Dedifferentiated amniotic fluid mesenchymal stem cell (primary cell): ENCODE measurements at regions not wholly inside any gene's neighbourhood (a gene's known extent, or its start where the extent isn't known, plus 50 kb on each side); places are given as distances from the start of the nearest gene placed in this dataset.
"Not testable (repeated sequence)": the region's sequence is repeated elsewhere in the genome, so short reads cannot be mapped to it uniquely, and the experiment has no call there.

ENCODE experiments used
- DNase-seq: peaks from one replicate; pipeline ENCODE4 v3.0.0-alpha.2; 2016; ENCODE audit errors: extremely low spot score

GRCh38 chr14:45976001-45976400 is 675.6 kb downstream of the RPL10L start:
- DNase-seq = no peak

DNA sequence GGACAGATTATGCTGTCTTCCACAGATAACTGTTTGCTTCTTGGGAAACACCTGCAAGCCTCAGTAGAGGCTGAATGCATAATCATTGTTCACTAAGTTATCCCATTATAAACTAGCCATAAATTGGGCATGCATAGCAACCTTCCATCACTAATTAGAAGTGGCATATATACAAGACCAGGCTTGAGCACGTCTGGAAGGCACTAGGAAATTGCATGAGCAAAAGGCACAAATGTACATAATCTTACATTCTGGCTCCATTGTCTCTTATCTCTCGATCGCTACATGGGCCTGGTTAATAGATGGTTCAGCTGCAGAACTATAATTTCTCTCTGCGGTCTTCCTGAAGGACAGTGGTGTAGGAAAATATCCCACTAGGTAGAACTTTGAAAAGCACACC is 679.2 kb downstream of the RPL10L start:
- no peak for DNase-seq

DNA sequence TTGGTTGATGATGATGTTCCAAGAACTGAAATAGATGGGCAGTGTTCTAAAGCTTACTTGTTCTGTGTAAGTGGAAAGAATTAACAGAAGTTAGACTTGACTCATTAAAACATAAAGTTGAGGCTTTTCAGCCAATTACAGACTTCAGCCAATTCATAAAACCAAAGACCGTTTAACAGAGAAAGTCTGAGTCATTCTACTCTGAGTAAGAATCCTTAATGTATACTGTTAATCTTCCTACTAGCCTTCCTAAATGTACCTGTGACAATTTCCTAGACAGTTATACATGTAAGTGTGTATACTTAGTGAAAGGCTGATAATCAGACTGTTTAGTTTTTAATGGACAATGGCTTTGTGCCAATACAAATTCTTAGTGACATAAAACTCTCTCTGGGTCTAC is 681.0 kb downstream of the RPL10L start:
- no peak for DNase-seq

DNA sequence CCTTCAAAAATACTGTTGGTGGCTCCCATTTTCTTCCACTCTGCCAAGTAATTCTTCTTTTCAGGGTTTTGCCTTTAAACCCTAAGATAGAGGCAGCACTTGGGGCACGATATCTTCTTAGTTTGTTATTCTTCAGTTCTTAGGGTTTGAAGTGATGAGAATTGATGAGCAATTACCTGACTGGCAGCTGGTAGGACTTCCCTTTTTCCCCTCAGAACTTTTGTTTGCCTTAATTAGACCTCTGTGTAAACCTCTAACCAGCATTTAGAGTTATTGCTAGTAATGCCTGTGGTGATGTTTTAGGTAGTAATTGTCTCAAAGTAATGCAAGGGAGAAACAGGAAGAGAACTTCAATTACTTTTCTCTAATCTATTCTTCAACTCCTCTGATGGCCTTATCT is 683.5 kb downstream of the RPL10L start:
- no peak for DNase-seq

GRCh38 chr14:45949479-45949878 is 696.5 kb upstream of the MIS18BP1 start:
- DNase-seq = no peak

- DNase-seq = no peak
Measured at GRCh38 chr14:45947830-45948229, 694.8 kb upstream of the MIS18BP1 start.

- no peak for DNase-seq
Measured at GRCh38 chr14:45946251-45946650, 693.2 kb upstream of the MIS18BP1 start.

- no peak for DNase-seq
Measured at GRCh38 chr14:45940318-45940717, 687.3 kb upstream of the MIS18BP1 start.

DNA sequence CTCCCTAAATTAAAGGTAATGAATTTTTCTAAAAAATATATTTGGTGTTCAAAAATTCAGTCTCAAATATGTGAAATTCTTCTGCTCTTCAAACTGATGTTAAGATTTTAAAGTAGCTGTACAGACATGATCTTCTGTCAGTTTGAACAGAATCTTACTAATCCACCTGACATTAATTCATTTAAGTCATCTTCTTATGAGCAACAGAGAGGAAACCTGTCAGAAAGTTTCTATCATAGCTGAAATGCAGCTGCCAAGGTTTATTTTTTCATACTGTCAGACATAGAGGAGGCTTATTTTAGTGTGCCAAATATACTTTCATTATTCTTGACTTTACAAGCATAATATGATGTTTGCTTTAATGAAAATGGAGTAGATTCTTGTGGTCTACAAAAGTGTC is 686.6 kb upstream of the MIS18BP1 start:
- no peak for DNase-seq

GRCh38 chr14:45919995-45920394 is 667.0 kb upstream of the MIS18BP1 start:
- not testable (repeated sequence) for DNase-seq

DNA sequence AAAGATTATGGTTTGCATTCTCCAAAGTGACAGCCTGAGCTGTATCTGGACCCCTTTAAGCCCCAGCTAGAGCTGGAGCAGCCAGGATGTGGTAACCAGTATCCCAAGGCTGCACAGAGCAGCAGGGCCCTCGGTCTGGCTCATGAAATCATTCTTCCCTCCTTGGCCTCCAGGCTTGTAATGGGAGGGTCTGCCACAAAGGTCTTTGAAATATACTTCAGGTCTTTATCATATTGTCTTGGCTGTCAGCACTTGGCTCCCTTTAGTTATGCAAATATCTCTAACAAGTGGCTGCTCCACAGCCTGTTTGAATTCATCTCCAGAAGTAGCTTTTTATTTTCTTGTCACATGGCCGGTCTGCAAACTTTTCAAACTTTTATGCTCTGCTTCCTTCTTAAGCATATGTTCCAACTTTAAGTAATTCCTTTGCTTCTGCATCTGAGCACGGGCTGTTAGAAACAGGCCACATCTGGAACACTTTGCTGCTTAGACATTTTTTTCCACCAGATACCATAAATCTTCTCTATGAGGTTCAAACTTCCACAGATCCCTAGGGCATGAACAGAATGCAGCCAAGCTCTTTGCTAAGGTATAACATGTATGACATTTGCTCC is 663.4 kb upstream of the MIS18BP1 start:
- no peak for DNase-seq

GRCh38 chr14:45907782-45908181 is 654.8 kb upstream of the MIS18BP1 start:
- no peak for DNase-seq

DNA sequence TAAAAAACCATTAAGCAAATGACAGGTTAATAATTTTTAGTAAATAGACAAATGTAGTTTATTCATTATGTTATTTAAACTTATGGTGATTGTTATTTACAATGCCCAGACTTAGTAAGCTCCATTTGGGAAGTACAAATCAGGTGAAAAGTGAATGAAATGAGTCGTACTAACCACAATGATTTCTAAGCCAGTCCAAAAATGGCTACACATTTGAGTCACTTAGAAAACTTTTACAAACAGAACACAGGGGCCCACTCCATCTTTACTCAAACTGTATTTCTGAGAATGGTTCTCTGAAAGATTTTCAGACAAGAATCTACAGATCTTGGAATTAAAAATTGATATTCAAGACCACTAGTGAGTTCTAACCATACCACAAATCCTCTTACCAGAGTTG is 653.3 kb upstream of the MIS18BP1 start:
- no peak for DNase-seq

DNA sequence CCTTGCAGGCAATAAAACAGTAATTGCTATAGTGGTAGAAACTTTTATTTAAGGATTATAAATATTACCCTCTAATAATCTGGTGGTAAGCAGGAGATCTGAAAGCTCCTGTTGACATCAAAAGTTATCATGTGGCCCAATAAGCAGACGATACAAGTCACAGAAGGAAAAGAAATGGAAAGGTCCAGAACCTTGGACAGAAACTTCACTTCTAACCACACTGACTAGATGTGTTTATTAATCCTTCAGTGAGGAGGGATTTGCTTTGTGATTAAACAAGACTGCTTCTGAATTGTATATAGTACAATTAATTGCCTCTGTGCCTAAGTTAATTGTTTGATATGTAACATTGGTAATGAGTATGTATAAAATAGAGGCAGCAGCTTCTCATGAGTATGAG is 652.7 kb upstream of the MIS18BP1 start:
- no peak for DNase-seq

DNA sequence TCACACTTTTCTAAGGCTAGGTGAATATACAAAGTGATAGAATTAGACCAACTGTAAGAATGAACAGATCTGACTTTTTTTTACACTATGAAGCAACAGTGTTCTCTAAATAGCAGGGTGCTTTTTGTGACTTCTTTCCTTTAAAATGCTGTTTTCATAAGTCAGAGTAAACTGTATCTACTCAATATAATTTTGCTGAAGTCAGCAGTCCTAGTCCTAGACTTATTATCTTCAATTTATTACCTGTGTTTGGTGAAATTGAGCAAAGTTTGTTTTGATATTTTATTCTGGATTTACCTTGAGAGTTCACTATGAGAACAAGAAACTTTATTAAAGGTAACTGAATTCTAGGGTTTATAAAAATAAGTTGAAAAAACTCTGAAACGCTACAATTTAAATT is 651.3 kb upstream of the MIS18BP1 start:
- DNase-seq = no peak

DNA sequence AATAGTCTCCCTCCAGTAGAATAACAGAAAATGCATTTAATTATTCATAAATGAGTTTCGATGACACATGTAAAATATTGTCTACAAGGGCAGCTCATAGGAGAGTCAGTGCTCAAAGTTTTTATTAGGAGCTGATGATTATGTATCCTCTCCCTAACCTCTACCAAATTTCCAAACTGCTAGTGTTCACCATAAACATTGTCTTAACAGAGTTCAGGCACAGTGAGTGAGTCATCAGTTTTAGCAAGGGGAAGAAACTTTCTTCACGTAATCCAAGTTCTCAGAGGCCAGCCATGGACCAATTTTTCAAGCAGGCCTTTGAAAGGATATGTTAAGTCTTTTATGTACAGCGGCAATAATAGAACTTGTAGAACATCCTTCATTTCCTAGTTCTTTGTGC is 649.2 kb upstream of the MIS18BP1 start:
- DNase-seq = no peak

DNA sequence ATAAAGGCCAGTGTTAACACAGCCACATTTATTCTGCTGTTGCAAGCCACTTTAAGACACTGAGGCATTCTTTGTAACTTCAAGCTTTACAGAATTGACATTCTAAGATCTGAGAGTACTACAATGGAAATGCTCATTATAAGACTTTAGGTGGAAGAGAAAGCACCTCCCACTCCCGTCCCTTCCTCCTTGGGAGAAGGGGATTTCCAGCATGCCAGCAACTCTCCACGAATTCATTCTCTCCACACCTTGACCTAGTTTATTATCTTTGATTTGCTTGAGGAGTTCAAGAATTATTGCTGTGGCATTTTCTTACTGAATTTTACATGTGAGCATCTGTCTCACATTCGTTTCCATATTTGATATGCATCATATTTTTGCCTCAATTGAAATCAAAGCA is 644.4 kb upstream of the MIS18BP1 start:
- DNase-seq = no peak

- DNase-seq = no peak
Measured at GRCh38 chr14:45893127-45893526, 640.1 kb upstream of the MIS18BP1 start.

- DNase-seq = no peak
Measured at GRCh38 chr14:45891417-45892080, 638.5 kb upstream of the MIS18BP1 start.

GRCh38 chr14:45888766-45889285 is 635.8 kb upstream of the MIS18BP1 start:
- not testable (repeated sequence) for DNase-seq

DNA sequence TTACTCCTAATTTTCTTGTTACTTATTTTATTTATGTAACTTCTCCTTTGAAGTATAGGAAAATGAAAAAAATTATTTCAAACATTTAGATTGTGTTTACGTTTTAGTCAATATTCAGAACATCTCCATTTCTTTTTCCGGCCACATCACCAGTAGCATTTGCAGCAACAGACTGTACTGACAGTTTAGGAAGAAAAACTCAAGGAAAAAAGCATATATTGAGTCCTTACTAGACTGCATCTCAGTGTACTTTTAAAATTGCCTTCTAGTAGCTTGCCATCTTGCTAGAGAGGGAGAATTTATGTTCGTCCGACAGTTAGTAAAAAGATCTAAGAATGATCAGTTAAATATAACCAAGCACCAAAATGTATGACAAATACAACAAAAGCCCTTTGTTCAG is 625.0 kb upstream of the MIS18BP1 start:
- no peak for DNase-seq

GRCh38 chr14:45868863-45869262 is 615.9 kb upstream of the MIS18BP1 start:
- no peak for DNase-seq

- DNase-seq = no peak
Measured at GRCh38 chr14:45868377-45868776, 615.4 kb upstream of the MIS18BP1 start.
